GM18507 (cell line): ENCODE measurements at regions not wholly inside any gene's neighbourhood (a gene's known extent, or its start where the extent isn't known, plus 50 kb on each side); places are given as distances from the start of the nearest gene placed in this dataset.

ENCODE experiments used
- DNase-seq: peaks from one replicate; pipeline ENCODE4 v3.0.0; 2011; ENCODE audit warnings: low read depth; ENCODE audit not compliant: insufficient read length; ENCODE audit errors: extremely low spot score
- FAIRE-seq: peaks from 2 replicates; lab custom pipeline; 2011; peaks lifted over from hg19 to GRCh38; lab: Jason Lieb, UNC

- FAIRE-seq: no peak
These were observed 89.4 kb upstream of the MTPN start for GRCh38 chr7:136066304-136067143.

GRCh38 chr7:136064627-136065237, 87.6 kb upstream of the MTPN start:
- DNase-seq (no peak), FAIRE-seq (no peak)

More at GRCh38 chr7:136066304-136067143, 89.4 kb upstream of the MTPN start:
- DNase-seq: no peak

- DNase-seq (no peak), FAIRE-seq (no peak)
These were observed 86.9 kb upstream of the MTPN start for GRCh38 chr7:136064081-136064480.

GRCh38 chr7:136063326-136063666, 86.1 kb upstream of the MTPN start:
- FAIRE-seq (no peak), DNase-seq (no peak)

- DNase-seq: no peak
- no peak for FAIRE-seq
These were observed 85.6 kb upstream of the MTPN start for GRCh38 chr7:136062625-136063325.

- DNase-seq (no peak), FAIRE-seq (no peak)
These were observed 84.3 kb upstream of the MTPN start for GRCh38 chr7:136061433-136061832.

- DNase-seq (no peak), FAIRE-seq (no peak)
These were observed 81.4 kb upstream of the MTPN start for GRCh38 chr7:136058546-136058945.

- FAIRE-seq (no peak), DNase-seq (no peak)
These were observed 80.3 kb upstream of the MTPN start for GRCh38 chr7:136057509-136057908.

GRCh38 chr7:136056651-136057231, 79.6 kb upstream of the MTPN start:
- DNase-seq: no peak

GRCh38 chr7:136055266-136055665, 78.1 kb upstream of the MTPN start:
- DNase-seq (no peak), FAIRE-seq (no peak)

More at GRCh38 chr7:136056651-136057231, 79.6 kb upstream of the MTPN start:
- no peak for FAIRE-seq

- no peak for FAIRE-seq
These were observed 76.7 kb upstream of the MTPN start for GRCh38 chr7:136053689-136054485.

GRCh38 chr7:136051203-136051928, 74.2 kb upstream of the MTPN start:
- FAIRE-seq: no peak

More at GRCh38 chr7:136053689-136054485, 76.7 kb upstream of the MTPN start:
- DNase-seq: no peak

GRCh38 chr7:136050462-136050847, 73.3 kb upstream of the MTPN start:
- DNase-seq (no peak), FAIRE-seq (no peak)

More at GRCh38 chr7:136051203-136051928, 74.2 kb upstream of the MTPN start:
- DNase-seq: no peak

GRCh38 chr7:136049818-136050461, 72.8 kb upstream of the MTPN start:
- DNase-seq (no peak), FAIRE-seq (no peak)

- FAIRE-seq (no peak), DNase-seq (no peak)
These were observed 72.0 kb upstream of the MTPN start for GRCh38 chr7:136049117-136049516.

- no peak for FAIRE-seq
These were observed 69.4 kb upstream of the MTPN start for GRCh38 chr7:136046548-136046947.

GRCh38 chr7:136045992-136046391, 68.8 kb upstream of the MTPN start:
- FAIRE-seq: no peak

More at GRCh38 chr7:136046548-136046947, 69.4 kb upstream of the MTPN start:
- no peak for DNase-seq

GRCh38 chr7:136045181-136045580, 68.0 kb upstream of the MTPN start:
- FAIRE-seq (no peak), DNase-seq (no peak)

More at GRCh38 chr7:136045992-136046391, 68.8 kb upstream of the MTPN start:
- DNase-seq: no peak
